ENCODE measurements at regions not wholly inside any gene's neighbourhood (a gene's known extent, or its start where the extent isn't known, plus 50 kb on each side); places are given as distances from the start of the nearest gene placed in this dataset.

DNA sequence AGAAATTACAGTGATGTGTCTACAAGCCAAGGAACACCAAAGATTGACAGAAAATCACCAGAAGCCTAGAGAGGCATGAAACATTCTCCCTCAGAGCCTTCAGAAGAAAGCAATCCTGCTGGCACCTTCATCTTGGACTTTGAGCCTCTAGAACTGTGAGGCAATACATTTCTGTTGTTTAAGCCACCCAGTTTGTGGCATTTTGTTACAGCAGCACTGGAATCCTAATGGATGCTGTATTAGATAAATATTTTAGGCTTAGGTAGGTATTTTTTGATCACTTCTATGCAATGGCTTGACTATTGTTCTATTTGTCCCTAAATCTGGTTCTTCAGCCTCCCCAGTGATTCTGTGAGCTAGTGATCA is 453.1 kb downstream of the LTN1 start:
- H3K9me3 ChIP-seq (ENCODE audit: control insufficient read depth in 5 of 5, low read length in 5 of 5), result no peaks in the 10 kb centered on the region
- H3K9ac ChIP-seq (ENCODE audit: low read length in 5 of 5), result no peak overlapping the region
- H3K27ac ChIP-seq (ENCODE audit: low read depth, low read length), result no peak overlapping the region
- no peaks in the 10 kb centered on the region for H3K36me3 ChIP-seq (ENCODE audit: control insufficient read depth in 5 of 5, insufficient read depth in 5 of 5, low read length in 5 of 5)
- H3K4me1 ChIP-seq (ENCODE audit: control insufficient read depth in 5 of 5, insufficient read depth in 5 of 5, low read length in 5 of 5), result no peaks in the 10 kb centered on the region
- H3K27me3 ChIP-seq (ENCODE audit: control insufficient read depth in 5 of 5, insufficient read depth in 4 of 5, low read length in 5 of 5), result no peaks in the 10 kb centered on the region
- H3K4me3 ChIP-seq (ENCODE audit: low read depth in 1 of 5, low read length in 5 of 5), result no peak overlapping the region

DNA sequence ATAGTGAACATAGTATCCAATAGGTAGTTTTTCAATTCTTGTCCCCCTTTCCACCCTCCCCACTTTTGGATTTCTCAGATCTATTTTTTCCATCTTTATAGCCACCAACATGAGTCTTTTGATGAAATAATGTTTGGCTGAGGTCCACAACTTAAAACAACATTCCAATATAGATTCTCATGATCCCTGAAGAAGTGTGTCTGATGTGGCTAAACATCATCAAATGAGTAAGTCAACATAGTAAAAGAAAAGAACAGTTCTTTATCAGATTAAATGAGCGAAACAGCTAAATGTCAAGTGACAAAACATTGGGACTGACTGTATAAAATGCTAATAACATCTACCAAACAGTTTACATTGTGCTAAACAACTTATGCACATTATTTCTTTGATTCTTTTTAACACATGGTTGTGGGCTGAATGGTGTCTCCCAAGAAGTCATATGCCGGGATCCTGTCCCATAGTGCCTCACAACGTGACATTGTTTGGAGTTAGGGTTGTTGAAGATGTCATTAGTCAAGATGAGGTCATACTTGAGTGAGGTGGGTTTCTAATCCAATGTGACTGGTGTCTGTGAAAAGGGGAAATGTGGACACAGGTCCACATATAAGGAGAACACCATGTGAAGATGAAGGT is 453.6 kb downstream of the LTN1 start:
- no peak overlapping the region for H3K27ac ChIP-seq (ENCODE audit: low read depth, low read length)

DNA sequence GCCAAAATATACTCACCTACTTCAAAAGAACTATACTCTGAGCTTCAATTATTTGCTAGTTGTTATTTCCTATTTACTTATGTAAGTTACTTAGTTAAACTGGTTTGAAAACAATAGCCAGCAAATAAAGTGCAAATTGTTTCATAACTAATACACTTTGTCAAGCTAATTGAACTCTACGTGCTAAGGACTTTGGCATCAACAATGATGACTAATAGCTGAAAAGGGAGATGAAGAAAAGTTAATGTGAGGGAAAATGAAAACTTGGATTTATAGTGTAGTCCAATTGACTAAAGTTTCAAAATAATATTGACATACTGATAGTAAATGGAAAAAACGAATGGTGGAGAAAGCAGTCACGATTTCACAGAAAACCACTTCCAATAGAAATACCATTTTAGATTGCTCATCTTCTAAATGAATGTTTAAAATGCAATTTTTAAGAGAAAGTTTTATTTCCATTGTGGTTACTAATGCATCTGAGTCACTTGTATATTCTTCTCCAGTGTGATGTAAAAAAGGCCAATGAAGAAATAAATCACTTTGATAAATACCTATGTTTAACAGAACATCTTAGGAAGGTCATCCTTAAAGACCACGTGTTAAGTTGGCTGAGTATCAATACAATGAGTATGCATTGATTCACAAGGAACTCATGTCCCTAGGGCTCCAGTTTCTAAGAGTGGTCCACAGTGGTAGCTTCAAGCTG is 455.2 kb downstream of the LTN1 start:
- Histone ChIP-seq H3K27ac (ENCODE audit: low read depth, low read length) (no peak overlapping the region), H3K9me3 (ENCODE audit: control insufficient read depth in 5 of 5, low read length in 5 of 5) (no peaks in the 10 kb centered on the region), H3K27me3 (ENCODE audit: control insufficient read depth in 5 of 5, insufficient read depth in 4 of 5, low read length in 5 of 5) (no peaks in the 10 kb centered on the region), H3K4me3 (ENCODE audit: low read depth in 1 of 5, low read length in 5 of 5) (no peak overlapping the region), H3K4me1 (ENCODE audit: control insufficient read depth in 5 of 5, insufficient read depth in 5 of 5, low read length in 5 of 5) (no peaks in the 10 kb centered on the region), H3K36me3 (ENCODE audit: control insufficient read depth in 5 of 5, insufficient read depth in 5 of 5, low read length in 5 of 5) (no peaks in the 10 kb centered on the region), H3K9ac (ENCODE audit: low read length in 5 of 5) (no peak overlapping the region)

More for the DNA sequence above, 453.6 kb downstream of the LTN1 start:
- no peak overlapping the region for H3K9ac ChIP-seq (ENCODE audit: low read length in 5 of 5)
- H3K27me3 ChIP-seq (ENCODE audit: control insufficient read depth in 5 of 5, insufficient read depth in 4 of 5, low read length in 5 of 5), result no peaks in the 10 kb centered on the region
- no peaks in the 10 kb centered on the region for H3K36me3 ChIP-seq (ENCODE audit: control insufficient read depth in 5 of 5, insufficient read depth in 5 of 5, low read length in 5 of 5)
- H3K9me3 ChIP-seq (ENCODE audit: control insufficient read depth in 5 of 5, low read length in 5 of 5), result no peaks in the 10 kb centered on the region
- H3K4me1 ChIP-seq (ENCODE audit: control insufficient read depth in 5 of 5, insufficient read depth in 5 of 5, low read length in 5 of 5), result no peaks in the 10 kb centered on the region
- no peak overlapping the region for H3K4me3 ChIP-seq (ENCODE audit: low read depth in 1 of 5, low read length in 5 of 5)

DNA sequence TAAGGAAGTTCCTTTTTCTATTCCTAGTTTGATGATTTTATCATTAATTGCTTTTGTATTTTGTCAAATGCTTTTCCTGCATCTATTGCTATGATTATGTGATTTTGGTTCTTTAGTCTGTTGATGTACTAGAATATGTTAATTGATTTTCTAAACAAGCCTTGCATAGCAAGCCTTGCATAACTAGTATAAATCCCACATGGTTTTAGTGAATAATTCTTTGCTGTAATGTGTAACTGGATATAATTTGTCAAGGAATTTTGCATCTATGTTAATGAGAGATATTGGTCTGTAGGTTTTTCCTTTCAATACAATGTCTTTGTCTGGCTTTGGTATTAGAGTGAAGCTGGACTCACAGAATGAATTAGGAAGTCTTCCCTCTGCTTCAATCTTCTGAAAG is 460.2 kb downstream of the LTN1 start:
- Histone ChIP-seq H3K9ac (ENCODE audit: low read length in 5 of 5) (no peak overlapping the region), H3K4me3 (ENCODE audit: low read depth in 1 of 5, low read length in 5 of 5) (no peak overlapping the region), H3K27me3 (ENCODE audit: control insufficient read depth in 5 of 5, insufficient read depth in 4 of 5, low read length in 5 of 5) (no peaks in the 10 kb centered on the region), H3K36me3 (ENCODE audit: control insufficient read depth in 5 of 5, insufficient read depth in 5 of 5, low read length in 5 of 5) (no peaks in the 10 kb centered on the region), H3K4me1 (ENCODE audit: control insufficient read depth in 5 of 5, insufficient read depth in 5 of 5, low read length in 5 of 5) (no peaks in the 10 kb centered on the region), H3K9me3 (ENCODE audit: control insufficient read depth in 5 of 5, low read length in 5 of 5) (no peaks in the 10 kb centered on the region), H3K27ac (ENCODE audit: low read depth, low read length) (no peak overlapping the region)

DNA sequence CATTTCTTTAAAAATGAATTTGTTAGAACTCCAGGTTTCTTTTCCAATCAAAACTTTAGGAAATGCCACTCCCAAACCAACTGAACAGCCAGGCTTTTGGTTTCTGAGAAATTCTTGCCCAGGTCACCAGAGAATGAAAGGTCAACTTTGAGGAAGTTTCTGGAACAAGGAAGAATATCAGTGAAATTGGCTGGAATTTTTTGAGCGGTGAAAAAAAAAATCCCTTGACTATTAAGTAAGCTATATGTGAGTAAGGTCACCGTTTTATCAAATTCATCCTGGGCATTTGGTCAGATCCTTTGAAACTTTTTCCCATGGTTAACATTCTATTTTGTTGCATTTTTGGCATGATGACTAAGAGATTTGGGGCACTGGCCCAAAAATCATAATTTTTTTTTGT is 469.3 kb downstream of the LTN1 start:
- Histone ChIP-seq H3K9me3 (ENCODE audit: control insufficient read depth in 5 of 5, low read length in 5 of 5) (no peaks in the 10 kb centered on the region), H3K9ac (ENCODE audit: low read length in 5 of 5) (no peak overlapping the region), H3K27me3 (ENCODE audit: control insufficient read depth in 5 of 5, insufficient read depth in 4 of 5, low read length in 5 of 5) (no peaks in the 10 kb centered on the region), H3K27ac (ENCODE audit: low read depth, low read length) (peak overlapping the region; percentile 44), H3K36me3 (ENCODE audit: control insufficient read depth in 5 of 5, insufficient read depth in 5 of 5, low read length in 5 of 5) (no peaks in the 10 kb centered on the region), H3K4me1 (ENCODE audit: control insufficient read depth in 5 of 5, insufficient read depth in 5 of 5, low read length in 5 of 5) (peaks cover 0 to 20% (median 11%) of the 10 kb centered on the region in 5 donors), H3K4me3 (ENCODE audit: low read depth in 1 of 5, low read length in 5 of 5) (no peak overlapping the region)

DNA sequence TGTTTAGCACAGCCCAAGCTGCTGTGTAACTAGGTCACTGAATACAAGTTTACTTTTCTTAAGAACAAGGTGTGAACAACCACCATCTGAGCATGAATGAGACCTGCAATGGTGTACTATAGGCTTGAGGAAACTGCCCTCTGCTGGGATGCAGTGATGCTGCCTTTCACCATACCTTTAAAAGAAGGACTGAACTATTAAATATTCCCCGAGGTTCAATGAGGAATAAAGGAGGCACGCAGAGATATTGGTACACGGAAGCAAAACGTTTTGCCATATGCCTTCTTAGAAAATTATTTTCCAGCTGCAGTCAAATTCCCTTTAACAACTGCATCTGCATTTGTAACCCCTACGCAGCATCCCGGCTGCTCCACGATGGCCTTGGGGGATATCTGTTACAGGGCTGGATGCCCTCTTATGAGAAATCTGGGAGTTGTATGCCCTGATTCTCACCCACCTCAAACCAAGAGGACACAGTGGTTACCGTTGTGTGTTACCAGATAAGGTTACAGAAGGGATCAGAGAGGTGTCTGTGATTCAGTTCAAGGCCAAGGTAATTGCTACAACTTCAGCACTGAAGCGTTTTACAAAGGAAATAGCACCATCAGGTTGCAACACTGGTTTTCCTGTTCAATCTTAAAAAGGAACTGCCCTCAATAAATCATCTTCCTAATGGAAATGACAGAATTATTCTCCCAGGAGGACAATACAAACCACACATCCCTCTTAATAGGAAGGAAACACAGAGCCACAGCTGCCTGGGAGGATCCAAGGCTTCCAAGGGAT is 470.5 kb downstream of the LTN1 start:
- Histone ChIP-seq H3K4me1 (ENCODE audit: control insufficient read depth in 5 of 5, insufficient read depth in 5 of 5, low read length in 5 of 5) (peaks cover 0 to 27% (median 11%) of the 10 kb centered on the region in 5 donors), H3K9me3 (ENCODE audit: control insufficient read depth in 5 of 5, low read length in 5 of 5) (no peaks in the 10 kb centered on the region), H3K9ac (ENCODE audit: low read length in 5 of 5) (no peak overlapping the region), H3K4me3 (ENCODE audit: low read depth in 1 of 5, low read length in 5 of 5) (no peak overlapping the region), H3K36me3 (ENCODE audit: control insufficient read depth in 5 of 5, insufficient read depth in 5 of 5, low read length in 5 of 5) (no peaks in the 10 kb centered on the region), H3K27ac (ENCODE audit: low read depth, low read length) (peak overlapping the region; percentile 44), H3K27me3 (ENCODE audit: control insufficient read depth in 5 of 5, insufficient read depth in 4 of 5, low read length in 5 of 5) (no peaks in the 10 kb centered on the region)

DNA sequence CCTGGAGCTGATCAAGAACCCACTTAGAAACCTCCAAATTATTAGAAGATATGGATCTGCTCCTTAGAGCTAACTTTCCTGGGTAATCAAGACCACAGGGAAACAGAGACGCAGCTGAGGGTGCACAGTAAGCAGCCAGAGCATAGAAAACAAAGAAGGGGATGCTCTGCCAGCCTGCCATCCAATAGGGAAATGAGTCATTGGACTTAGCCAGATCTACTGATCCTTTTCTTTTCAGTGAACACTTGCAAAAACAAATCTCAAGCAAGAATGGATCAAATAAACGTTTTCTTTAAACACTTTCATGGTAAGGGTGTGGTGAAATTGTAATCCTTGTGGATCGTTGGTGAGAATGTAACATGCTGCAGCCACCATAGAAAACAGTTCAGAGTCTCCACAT is 474.0 kb downstream of the LTN1 start:
- Histone ChIP-seq H3K9me3 (ENCODE audit: control insufficient read depth in 5 of 5, low read length in 5 of 5) (no peaks in the 10 kb centered on the region), H3K27me3 (ENCODE audit: control insufficient read depth in 5 of 5, insufficient read depth in 4 of 5, low read length in 5 of 5) (no peaks in the 10 kb centered on the region), H3K9ac (ENCODE audit: low read length in 5 of 5) (no peak overlapping the region), H3K4me1 (ENCODE audit: control insufficient read depth in 5 of 5, insufficient read depth in 5 of 5, low read length in 5 of 5) (peaks cover 0 to 28% (median 14%) of the 10 kb centered on the region in 5 donors), H3K36me3 (ENCODE audit: control insufficient read depth in 5 of 5, insufficient read depth in 5 of 5, low read length in 5 of 5) (no peaks in the 10 kb centered on the region), H3K4me3 (ENCODE audit: low read depth in 1 of 5, low read length in 5 of 5) (no peak overlapping the region), H3K27ac (ENCODE audit: low read depth, low read length) (no peak overlapping the region)

DNA sequence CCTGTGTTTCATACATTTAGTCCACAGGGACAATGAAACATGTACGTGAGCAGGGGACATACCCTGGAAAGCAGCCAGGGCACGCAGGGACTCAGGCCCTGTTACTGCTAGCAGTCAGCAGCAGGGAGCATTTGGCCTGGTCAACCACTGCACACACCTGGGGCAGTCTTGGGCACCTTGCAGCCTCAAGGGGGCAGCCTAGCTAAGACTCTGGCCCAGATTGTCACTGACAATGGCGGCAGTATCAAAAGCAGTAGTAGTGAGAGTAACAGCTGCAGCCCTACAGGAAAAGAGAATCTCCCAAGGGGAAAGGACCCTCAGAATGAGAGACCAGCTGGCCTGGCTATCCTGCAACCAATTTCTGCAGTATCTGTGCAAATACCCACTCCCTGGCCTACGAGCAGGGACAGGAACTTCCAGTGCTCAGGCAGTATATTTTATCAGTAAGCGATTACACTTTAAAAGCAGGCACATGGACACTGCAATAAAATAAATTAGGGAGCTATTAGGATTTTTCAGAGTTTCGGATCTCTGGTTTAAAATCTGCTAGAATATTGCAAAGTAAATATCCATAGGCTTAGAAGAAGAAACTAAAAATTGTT is 475.6 kb downstream of the LTN1 start:
- H3K4me3 ChIP-seq (ENCODE audit: low read depth in 1 of 5, low read length in 5 of 5), result no peak overlapping the region
- no peaks in the 10 kb centered on the region for H3K36me3 ChIP-seq (ENCODE audit: control insufficient read depth in 5 of 5, insufficient read depth in 5 of 5, low read length in 5 of 5)
- H3K9me3 ChIP-seq (ENCODE audit: control insufficient read depth in 5 of 5, low read length in 5 of 5), result no peaks in the 10 kb centered on the region
- H3K4me1 ChIP-seq (ENCODE audit: control insufficient read depth in 5 of 5, insufficient read depth in 5 of 5, low read length in 5 of 5), result peaks cover 0 to 19% (median 6%) of the 10 kb centered on the region in 5 donors
- no peaks in the 10 kb centered on the region for H3K27me3 ChIP-seq (ENCODE audit: control insufficient read depth in 5 of 5, insufficient read depth in 4 of 5, low read length in 5 of 5)
- H3K27ac ChIP-seq (ENCODE audit: low read depth, low read length), result no peak overlapping the region
- H3K9ac ChIP-seq (ENCODE audit: low read length in 5 of 5), result no peak overlapping the region

DNA sequence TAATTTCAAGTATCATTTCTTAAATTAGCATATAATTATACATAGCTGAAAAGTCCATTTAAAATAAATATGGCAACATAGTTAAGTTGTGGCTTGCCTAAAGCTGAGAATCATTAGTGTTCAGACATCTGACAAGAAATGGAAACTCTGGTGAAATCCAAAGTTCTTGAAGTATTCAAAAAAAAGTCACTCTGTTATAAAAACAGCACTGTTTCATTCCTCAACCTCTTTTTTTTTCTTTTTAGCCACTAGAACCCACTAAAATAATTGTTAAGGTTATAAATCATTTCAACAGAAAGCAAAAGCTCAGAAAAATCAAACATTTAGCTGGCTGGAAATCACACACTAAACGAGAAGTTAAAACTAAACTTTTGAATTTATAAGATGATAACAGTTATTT is 476.7 kb downstream of the LTN1 start:
- Histone ChIP-seq H3K4me3 (ENCODE audit: low read depth in 1 of 5, low read length in 5 of 5) (no peak overlapping the region), H3K36me3 (ENCODE audit: control insufficient read depth in 5 of 5, insufficient read depth in 5 of 5, low read length in 5 of 5) (no peaks in the 10 kb centered on the region), H3K27ac (ENCODE audit: low read depth, low read length) (no peak overlapping the region)

DNA sequence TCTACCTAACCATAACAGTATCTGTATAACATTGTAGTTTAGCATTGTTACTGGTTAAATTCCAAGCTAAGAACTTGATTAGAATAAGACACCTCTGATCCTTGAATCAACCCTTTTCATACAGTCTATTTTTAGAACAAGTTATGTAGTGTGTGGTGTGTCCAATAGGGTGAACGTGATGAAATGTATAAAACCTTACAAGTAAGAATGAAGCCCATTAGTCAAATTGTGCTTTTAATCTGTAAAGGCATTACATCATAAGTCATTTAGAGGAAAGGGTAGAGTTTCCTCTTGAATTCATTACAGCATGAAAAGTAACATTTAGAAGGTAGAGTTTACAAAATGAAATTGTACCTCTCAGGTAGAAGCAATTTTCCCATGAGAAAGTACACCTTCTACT is 479.2 kb downstream of the LTN1 start:
- Histone ChIP-seq H3K27ac (ENCODE audit: low read depth, low read length) (no peak overlapping the region), H3K27me3 (ENCODE audit: control insufficient read depth in 5 of 5, insufficient read depth in 4 of 5, low read length in 5 of 5) (no peaks in the 10 kb centered on the region)

More for the DNA sequence above, 476.7 kb downstream of the LTN1 start:
- peaks cover 0 to 16% (median 3%) of the 10 kb centered on the region in 5 donors for H3K4me1 ChIP-seq (ENCODE audit: control insufficient read depth in 5 of 5, insufficient read depth in 5 of 5, low read length in 5 of 5)
- no peak overlapping the region for H3K9ac ChIP-seq (ENCODE audit: low read length in 5 of 5)
- no peaks in the 10 kb centered on the region for H3K9me3 ChIP-seq (ENCODE audit: control insufficient read depth in 5 of 5, low read length in 5 of 5)
- no peaks in the 10 kb centered on the region for H3K27me3 ChIP-seq (ENCODE audit: control insufficient read depth in 5 of 5, insufficient read depth in 4 of 5, low read length in 5 of 5)

More for the DNA sequence above, 479.2 kb downstream of the LTN1 start:
- Histone ChIP-seq H3K4me1 (ENCODE audit: control insufficient read depth in 5 of 5, insufficient read depth in 5 of 5, low read length in 5 of 5) (peaks cover 0 to 18% (median 3%) of the 10 kb centered on the region in 5 donors), H3K4me3 (ENCODE audit: low read depth in 1 of 5, low read length in 5 of 5) (no peak overlapping the region), H3K36me3 (ENCODE audit: control insufficient read depth in 5 of 5, insufficient read depth in 5 of 5, low read length in 5 of 5) (no peaks in the 10 kb centered on the region), H3K9ac (ENCODE audit: low read length in 5 of 5) (no peak overlapping the region), H3K9me3 (ENCODE audit: control insufficient read depth in 5 of 5, low read length in 5 of 5) (no peaks in the 10 kb centered on the region)

Measured in subcutaneous abdominal adipose tissue (tissue), 5 donors.